Natural killer cell treated with Interleukin-12 subunit alpha and Interleukin-12 subunit beta and Interleukin-15 and Interleukin-18, amount 100 ng/mL, for 72 hours (primary cell): ENCODE measurements at regions not wholly inside any gene's neighbourhood (a gene's known extent, or its start where the extent isn't known, plus 50 kb on each side); places are given as distances from the start of the nearest gene placed in this dataset.

Source experiments
- ATAC-seq, 2 donors: fragments of 150-1000 bp; cut with Tn5 transposase in 1 of 2; sonication (Bioruptor Pico), chemical (Tn5 transposase) in 1 of 2; 2 replicates each; pipeline ENCODE4 v1.10.0; 2021
- DNase-seq: peaks from one replicate; pipeline ENCODE4 v3.0.0; 2022; ENCODE audit warnings: low spot score
- H3K27ac Mint-ChIP-seq, 2 donors: 1 replicate in 1 of 2; 2 replicates in 1 of 2; pipeline ENCODE4 v1.8.0; 2022; ENCODE audit warnings: mixed read lengths in 2 of 2, mild to moderate bottlenecking in 1 of 2, moderate library complexity in 1 of 2
- H3K27me3 Mint-ChIP-seq, 2 donors: 1 replicate in 1 of 2; 2 replicates in 1 of 2; pipeline ENCODE4 v1.8.0; 2022; ENCODE audit warnings: mixed read lengths in 2 of 2
- H3K36me3 Mint-ChIP-seq: one replicate; pipeline ENCODE4 v1.8.0; 2022; ENCODE audit warnings: mixed read lengths
- H3K4me1 Mint-ChIP-seq, 2 donors: 1 replicate in 1 of 2; 2 replicates in 1 of 2; pipeline ENCODE4 v1.8.0; 2022; ENCODE audit warnings: low read depth in 2 of 2, mixed read lengths in 2 of 2, mild to moderate bottlenecking in 1 of 2
- H3K4me3 Mint-ChIP-seq: one replicate; pipeline ENCODE4 v1.8.0; 2022; ENCODE audit warnings: mixed read lengths
- H3K9me3 Mint-ChIP-seq: 2 replicates; pipeline ENCODE4 v1.8.0; 2022; ENCODE audit warnings: mixed read lengths

DNA sequence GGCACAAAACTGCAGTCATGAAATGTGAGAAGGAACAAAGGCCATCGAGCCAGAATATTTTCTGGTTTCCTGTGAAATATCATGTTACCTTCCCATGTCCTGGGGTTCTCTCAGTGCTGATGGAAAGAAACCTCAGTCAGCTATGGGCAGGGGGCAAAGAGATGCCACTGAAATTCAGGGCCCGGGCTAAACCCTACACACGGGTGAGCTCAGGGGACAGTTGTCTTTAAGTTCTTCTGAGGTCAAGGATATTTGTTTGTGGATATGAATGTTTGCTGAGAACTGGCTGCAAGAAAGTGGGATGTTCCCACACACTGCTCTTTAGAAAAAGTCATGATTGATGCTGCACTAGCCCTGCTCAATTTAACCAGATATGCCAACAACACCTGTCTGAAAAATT, 187.2 kb downstream of the MEX3B start:
- DNase-seq = no peak
- ATAC-seq = no peak
- Mint-ChIP-seq H3K9me3 (no peaks in the 10 kb centered on the region), H3K27ac (no peak overlapping the region), H3K36me3 (no peaks in the 10 kb centered on the region), H3K27me3 (no peaks in the 10 kb centered on the region), H3K4me3 (no peak overlapping the region), H3K4me1 (no peaks in the 10 kb centered on the region)

DNA sequence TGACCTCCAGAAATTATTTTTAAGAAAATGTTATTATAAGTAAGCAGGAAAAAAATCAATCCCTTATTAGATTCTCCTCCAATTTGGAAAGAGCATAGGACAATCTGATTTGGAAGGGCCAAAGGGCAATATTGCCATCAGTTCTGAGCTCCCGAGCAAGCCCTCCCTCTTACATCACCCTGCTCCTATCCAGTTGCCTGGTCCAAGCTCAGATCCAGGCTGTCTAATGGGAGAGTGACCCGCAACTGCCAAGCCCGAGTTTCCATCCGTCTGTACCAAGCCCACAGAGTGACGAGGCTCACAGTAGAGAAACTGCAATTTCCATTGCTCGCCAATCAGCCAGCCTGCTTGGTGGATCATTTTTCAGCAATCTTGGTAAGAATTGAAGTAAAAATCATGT, 187.7 kb downstream of the MEX3B start:
- Mint-ChIP-seq H3K27ac (no peak overlapping the region), H3K27me3 (peaks cover 0 to 1% of the 10 kb centered on the region in 2 donors), H3K4me1 (no peaks in the 10 kb centered on the region), H3K4me3 (no peak overlapping the region), H3K36me3 (no peaks in the 10 kb centered on the region), H3K9me3 (no peaks in the 10 kb centered on the region)
- DNase-seq (no peak), ATAC-seq (no peak)

DNA sequence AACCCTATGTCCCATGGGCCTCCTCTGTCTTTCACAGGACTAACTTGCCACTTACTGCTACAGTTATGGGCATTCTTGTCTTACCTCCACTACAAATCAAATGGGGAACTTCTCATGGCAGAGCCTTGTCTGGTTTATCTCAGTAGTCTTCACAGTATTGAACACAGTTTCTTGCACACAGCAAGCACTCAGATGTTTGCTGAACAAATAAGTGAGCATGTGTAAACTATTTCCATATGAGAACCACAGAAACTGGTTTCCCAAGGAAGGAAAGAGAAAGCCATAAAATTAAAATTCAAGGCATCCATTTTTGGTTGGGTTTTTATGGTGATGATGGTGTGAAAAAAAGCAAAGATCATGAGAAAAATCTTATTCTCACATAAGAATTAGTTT, 189.2 kb downstream of the MEX3B start:
- Mint-ChIP-seq H3K36me3 (no peaks in the 10 kb centered on the region), H3K9me3 (no peaks in the 10 kb centered on the region), H3K27ac (no peak overlapping the region), H3K4me3 (no peak overlapping the region), H3K4me1 (peaks cover 0 to 1% of the 10 kb centered on the region in 2 donors), H3K27me3 (peaks cover 3 to 6% of the 10 kb centered on the region in 2 donors)
- ATAC-seq (no peak), DNase-seq (no peak)

DNA sequence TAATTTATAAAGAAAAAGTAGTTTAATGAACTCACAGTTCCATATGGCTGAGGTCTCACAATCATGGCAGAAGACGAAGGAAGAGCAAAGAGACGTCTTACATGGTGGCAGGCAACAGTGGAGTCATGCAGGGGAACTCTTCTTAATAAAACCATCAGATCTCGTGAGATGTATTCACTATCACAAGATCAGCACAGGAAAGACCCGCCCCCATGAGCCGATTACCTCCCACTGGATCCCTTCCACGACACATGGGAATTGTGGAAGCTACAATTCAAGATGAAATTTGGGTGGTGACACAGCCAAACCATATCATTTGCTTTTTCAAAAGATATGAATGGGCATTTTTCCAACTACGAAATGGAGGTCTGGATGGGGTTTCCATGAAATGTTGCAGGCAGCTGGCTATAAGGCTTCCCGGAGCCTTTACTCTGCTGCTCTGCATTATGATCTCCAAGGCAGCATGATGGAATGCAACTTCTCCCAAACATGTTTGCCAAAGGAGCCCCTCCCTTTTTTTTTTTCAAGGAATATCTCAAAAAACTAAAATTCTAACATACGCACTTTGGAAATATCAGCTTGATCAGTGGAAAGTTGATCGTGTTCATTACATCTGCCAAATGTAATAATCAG, 189.7 kb downstream of the MEX3B start:
- ATAC-seq = no peak
- Mint-ChIP-seq H3K4me3 (no peak overlapping the region), H3K27ac (no peak overlapping the region), H3K4me1 (peaks cover 0 to 5% of the 10 kb centered on the region in 2 donors), H3K27me3 (peaks cover 6% of the 10 kb centered on the region in 2 donors), H3K36me3 (no peaks in the 10 kb centered on the region), H3K9me3 (no peaks in the 10 kb centered on the region)
- DNase-seq = no peak

DNA sequence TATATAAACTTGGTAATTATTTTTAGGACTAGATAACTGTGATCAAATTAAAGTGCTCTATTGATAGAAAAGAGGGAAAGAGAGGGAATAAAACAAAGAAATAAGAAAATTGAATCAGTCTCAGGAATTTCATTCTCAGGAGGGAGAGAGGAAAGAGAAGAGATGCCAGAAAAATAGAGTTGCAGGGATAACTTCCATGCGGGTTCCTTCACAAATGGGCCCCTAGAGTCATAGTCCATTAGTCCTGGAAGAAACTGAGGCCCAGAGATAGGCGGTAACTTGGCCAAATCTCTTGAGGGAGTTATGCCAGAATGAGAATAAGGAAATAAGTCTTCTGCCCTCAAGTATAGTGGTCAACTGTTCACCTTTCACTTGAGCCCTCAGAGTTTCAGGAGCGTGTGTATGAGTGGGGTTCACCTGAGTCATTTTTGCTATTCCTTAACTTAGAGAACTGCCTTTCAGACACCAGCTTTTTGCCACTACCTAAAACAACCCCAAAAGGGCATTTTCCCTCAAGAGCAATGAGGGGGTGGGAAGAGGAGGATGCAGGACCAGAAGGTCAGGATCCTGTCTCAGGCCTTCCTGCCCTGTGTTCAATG, 192.6 kb downstream of the MEX3B start:
- Mint-ChIP-seq H3K9me3 (no peaks in the 10 kb centered on the region), H3K36me3 (no peaks in the 10 kb centered on the region), H3K27ac (no peak overlapping the region), H3K4me1 (peaks cover 0 to 5% of the 10 kb centered on the region in 2 donors), H3K27me3 (peaks cover 6 to 12% of the 10 kb centered on the region in 2 donors), H3K4me3 (no peak overlapping the region)
- DNase-seq (no peak), ATAC-seq (no peak)

DNA sequence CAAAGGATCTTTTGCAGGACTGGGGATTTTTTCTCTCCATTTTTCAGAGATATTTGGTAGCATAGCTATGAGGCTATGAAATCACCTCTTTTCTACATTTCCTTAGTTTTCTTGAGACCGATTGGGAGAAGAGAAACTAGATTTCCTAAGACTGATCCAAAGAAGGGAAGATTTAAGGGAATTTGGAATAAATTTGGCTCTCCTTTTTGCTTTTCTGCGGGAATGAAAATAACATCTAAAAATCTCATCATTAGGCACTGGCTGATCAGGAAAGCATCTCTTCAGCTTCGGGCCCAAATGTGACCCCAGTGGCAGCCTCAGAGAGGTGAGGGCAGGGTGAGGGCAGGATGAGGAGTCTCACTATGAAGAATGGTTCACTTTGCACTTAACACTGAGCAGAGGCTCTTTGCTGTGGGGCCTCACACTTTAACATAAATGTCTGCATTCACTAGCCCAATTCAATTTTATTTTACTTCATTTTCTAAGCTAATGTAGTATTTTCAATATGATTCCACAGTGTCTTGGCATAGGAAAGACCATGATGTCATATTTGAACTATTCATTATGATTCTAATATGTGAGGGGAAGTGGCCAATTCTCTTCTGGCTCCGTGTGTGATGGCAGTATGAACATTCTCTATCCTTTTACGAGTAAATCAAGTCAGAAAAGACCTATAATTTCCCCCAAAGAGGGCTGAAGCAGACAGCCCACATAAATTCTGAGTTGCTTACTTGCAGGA, 193.2 kb downstream of the MEX3B start:
- Mint-ChIP-seq H3K4me1 (peaks cover 0 to 5% of the 10 kb centered on the region in 2 donors), H3K4me3 (no peak overlapping the region), H3K36me3 (no peaks in the 10 kb centered on the region), H3K27me3 (peaks cover 6 to 12% of the 10 kb centered on the region in 2 donors), H3K27ac (no peak overlapping the region), H3K9me3 (no peaks in the 10 kb centered on the region)
- no peak for DNase-seq
- no peak for ATAC-seq

DNA sequence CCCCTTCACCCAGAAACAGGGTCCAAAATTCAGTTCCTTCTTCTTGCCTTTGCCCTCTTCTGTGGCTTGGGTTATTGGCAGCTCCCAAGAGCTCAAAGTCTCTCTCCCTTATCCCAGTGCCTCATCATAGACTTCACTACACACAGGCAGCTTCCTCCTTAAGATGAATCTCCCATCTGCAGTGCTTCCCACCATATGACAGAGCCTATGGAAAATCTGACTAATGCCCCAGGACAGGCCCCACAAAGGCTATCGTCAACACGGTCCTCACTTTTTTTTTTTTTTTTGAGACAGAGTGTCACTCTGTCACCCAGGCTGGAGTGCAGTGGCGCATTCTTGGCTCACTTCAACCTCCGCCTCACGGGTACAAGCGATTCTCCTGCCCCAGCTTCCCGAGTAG, 194.1 kb downstream of the MEX3B start:
- H3K4me3 Mint-ChIP-seq = no peak overlapping the region
- no peak overlapping the region for H3K27ac Mint-ChIP-seq
- H3K36me3 Mint-ChIP-seq = no peaks in the 10 kb centered on the region
- H3K4me1 Mint-ChIP-seq = peaks cover 0 to 5% of the 10 kb centered on the region in 2 donors
- H3K9me3 Mint-ChIP-seq = no peaks in the 10 kb centered on the region
- peaks cover 6 to 12% of the 10 kb centered on the region in 2 donors for H3K27me3 Mint-ChIP-seq
- DNase-seq (no peak), ATAC-seq (no peak)

DNA sequence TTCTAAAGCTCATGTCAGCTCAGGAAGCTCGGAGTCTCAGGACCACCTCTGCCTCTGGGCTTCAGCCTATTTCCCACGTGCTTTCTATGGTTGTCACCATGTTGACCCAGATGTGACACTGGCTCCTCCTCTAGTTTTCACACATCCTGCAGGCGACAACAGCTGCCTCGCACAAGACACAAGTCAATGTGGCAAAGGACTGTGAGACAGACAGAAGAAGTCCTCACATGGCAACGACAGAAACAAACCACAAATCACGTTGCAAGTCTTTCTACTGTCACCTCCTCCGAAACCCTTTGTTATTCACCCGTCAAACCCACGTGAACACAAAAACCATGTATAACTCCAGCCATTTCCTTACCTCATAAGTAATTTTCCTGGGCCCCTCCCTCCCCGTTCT, 194.5 kb downstream of the MEX3B start:
- Mint-ChIP-seq H3K27me3 (peaks cover 6 to 13% of the 10 kb centered on the region in 2 donors), H3K9me3 (no peaks in the 10 kb centered on the region), H3K36me3 (no peaks in the 10 kb centered on the region), H3K4me1 (peaks cover 0 to 5% of the 10 kb centered on the region in 2 donors), H3K4me3 (no peak overlapping the region), H3K27ac (no peak overlapping the region)
- ATAC-seq (no peak), DNase-seq (no peak)

DNA sequence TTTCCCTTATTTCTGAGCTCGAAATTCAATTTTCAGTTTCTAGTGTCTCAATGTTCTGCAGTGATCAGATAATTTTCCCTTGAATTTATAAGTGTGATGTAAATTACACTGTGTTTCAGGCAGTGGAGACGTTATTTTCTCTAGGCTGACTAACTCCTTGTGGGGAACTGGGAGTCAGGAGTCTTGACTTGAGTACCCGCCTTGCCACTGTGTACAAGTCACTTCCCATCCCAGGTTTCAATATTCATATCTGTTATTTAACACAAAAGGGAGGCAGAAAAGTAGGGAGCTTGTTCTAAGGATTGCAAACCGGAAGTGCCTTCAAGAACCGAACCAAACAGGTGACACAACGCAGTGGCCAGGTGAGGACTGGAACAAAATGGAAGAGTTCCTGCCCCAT, 196.5 kb downstream of the MEX3B start:
- DNase-seq = no peak
- Mint-ChIP-seq H3K27ac (no peak overlapping the region), H3K9me3 (no peaks in the 10 kb centered on the region), H3K27me3 (peaks cover 10 to 24% of the 10 kb centered on the region in 2 donors), H3K4me1 (peaks cover 0 to 5% of the 10 kb centered on the region in 2 donors), H3K36me3 (no peaks in the 10 kb centered on the region), H3K4me3 (no peak overlapping the region)
- no peak for ATAC-seq

DNA sequence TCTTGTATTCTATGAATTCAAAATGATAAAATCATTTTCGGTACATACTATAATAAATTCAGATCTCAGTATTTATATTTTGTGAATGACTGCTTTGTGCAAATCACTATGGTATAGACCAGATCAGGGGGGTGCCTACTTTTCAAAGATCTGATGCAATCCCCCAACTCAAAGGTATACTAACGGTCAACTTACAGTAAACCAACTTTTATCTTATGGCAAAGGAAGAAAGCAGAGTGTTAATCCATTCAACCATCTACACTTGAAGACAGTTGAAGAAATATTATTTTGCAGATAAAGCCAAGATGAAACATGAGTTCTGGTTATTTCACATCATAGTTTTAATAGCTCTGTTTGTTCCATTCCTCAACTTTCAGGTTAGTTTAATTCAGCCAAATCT, 197.1 kb downstream of the MEX3B start:
- Mint-ChIP-seq H3K4me1 (peaks cover 0 to 5% of the 10 kb centered on the region in 2 donors), H3K36me3 (no peaks in the 10 kb centered on the region), H3K27me3 (peaks cover 10 to 24% of the 10 kb centered on the region in 2 donors), H3K4me3 (no peak overlapping the region), H3K27ac (no peak overlapping the region), H3K9me3 (no peaks in the 10 kb centered on the region)
- ATAC-seq (no peak), DNase-seq (no peak)

DNA sequence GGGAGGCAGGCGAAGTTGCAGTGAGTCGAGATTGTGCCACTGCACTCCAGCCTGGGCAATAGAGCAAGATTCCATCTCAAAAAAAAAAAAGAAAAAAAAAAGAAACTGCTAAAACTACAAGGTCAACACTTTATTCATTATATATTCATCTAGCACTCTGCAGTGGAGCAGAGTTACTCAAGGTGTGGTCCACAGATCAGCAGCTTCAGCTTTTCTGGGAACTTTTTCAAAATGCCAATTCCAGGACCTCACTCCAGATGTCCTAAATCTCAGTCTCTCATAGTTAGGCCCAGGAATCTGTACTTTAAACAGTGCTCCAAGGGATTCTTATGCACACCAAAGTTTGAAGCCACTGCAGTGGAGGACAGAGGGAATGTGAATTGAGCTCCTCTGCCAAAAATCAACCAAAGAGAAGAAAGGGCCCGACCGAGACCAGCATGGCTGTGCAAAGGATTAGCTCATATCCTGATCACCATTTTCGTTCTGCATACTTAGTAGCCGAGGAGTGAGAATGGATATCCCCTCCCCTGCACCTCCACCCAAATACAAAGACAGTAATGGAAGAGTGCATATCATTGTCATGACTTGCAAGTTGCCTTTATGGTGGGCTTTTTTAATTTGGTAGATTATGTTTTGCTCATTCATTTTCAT, 201.9 kb downstream of the MEX3B start:
- H3K27ac Mint-ChIP-seq = no peak overlapping the region
- no peak for DNase-seq
- ATAC-seq = no peak
- H3K9me3 Mint-ChIP-seq = no peaks in the 10 kb centered on the region
- no peaks in the 10 kb centered on the region for H3K36me3 Mint-ChIP-seq
- no peak overlapping the region for H3K4me3 Mint-ChIP-seq
- no peaks in the 10 kb centered on the region for H3K4me1 Mint-ChIP-seq
- peaks cover 4 to 18% of the 10 kb centered on the region in 2 donors for H3K27me3 Mint-ChIP-seq

DNA sequence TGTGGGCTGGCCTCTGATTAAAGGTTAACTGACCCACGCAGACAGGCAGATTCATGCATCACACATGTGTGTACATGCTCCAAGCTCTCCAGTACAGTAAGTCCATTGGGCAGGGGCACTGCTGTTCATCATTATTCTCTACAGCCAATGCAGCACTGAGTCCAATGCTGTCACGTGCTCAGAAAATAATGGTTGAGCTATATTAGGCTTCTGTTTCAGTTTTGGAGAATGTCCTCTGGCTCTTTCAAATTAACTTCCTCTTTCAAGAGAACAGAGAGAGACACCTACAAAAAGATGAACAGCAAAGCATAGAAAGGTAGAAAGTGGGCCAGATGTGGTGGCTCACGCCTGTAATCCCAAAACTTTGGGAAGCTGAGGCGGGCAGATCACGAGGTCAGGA, 202.6 kb downstream of the MEX3B start:
- no peak overlapping the region for H3K27ac Mint-ChIP-seq
- ATAC-seq = no peak
- no peak overlapping the region for H3K4me3 Mint-ChIP-seq
- no peaks in the 10 kb centered on the region for H3K4me1 Mint-ChIP-seq
- no peaks in the 10 kb centered on the region for H3K36me3 Mint-ChIP-seq
- no peak for DNase-seq
- H3K27me3 Mint-ChIP-seq = peaks cover 4 to 18% of the 10 kb centered on the region in 2 donors
- no peaks in the 10 kb centered on the region for H3K9me3 Mint-ChIP-seq

DNA sequence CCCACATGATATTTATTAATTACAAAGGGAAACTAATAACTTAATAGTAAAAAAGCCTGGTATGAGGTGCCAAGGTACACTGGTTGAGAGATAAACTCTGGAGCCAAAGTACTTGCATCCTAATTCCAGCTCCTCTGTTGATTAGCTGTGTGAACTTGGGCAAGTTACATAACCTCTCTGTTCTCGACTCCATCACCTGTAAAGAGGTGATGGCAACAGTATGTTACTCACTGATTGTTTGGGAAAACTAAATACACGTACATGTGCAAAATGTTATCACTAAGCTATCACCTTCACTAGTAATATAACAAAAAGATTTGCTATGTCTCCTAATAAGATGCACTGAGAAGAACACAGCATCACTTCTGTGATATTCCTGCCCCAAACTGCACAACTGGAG, 206.4 kb downstream of the MEX3B start:
- no peaks in the 10 kb centered on the region for H3K9me3 Mint-ChIP-seq
- H3K4me1 Mint-ChIP-seq = no peaks in the 10 kb centered on the region
- ATAC-seq (no peak), DNase-seq (no peak)
- H3K27me3 Mint-ChIP-seq = peaks cover 0 to 6% of the 10 kb centered on the region in 2 donors
- H3K36me3 Mint-ChIP-seq = no peaks in the 10 kb centered on the region
- no peak overlapping the region for H3K27ac Mint-ChIP-seq
- H3K4me3 Mint-ChIP-seq = no peak overlapping the region

DNA sequence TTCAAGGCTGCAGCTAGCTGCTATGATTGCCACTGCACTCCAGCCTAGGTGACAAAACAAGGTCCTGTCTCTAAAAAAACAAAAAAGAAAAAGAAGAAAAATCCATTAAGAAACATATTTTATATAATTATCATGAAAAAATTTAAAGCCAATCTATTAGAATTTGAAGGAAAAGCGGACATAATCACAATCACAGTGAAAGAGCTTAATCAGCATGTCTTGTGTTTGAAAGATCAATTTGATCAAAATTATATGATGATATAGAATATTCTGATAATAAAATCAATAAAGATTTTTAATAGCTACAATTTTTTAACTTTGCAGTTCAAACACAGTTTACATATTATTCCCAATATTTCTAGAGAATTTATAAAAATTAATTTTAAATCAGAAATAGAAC, 210.1 kb downstream of the MEX3B start:
- H3K9me3 Mint-ChIP-seq = no peaks in the 10 kb centered on the region
- H3K36me3 Mint-ChIP-seq = no peaks in the 10 kb centered on the region
- DNase-seq = no peak
- H3K4me1 Mint-ChIP-seq = no peaks in the 10 kb centered on the region
- H3K4me3 Mint-ChIP-seq = no peak overlapping the region
- ATAC-seq = no peak
- no peak overlapping the region for H3K27ac Mint-ChIP-seq
- peaks cover 0 to 2% of the 10 kb centered on the region in 2 donors for H3K27me3 Mint-ChIP-seq
